ENCODE measurements at regions not wholly inside any gene's neighbourhood (a gene's known extent, or its start where the extent isn't known, plus 50 kb on each side); places are given as distances from the start of the nearest gene placed in this dataset.

DNA sequence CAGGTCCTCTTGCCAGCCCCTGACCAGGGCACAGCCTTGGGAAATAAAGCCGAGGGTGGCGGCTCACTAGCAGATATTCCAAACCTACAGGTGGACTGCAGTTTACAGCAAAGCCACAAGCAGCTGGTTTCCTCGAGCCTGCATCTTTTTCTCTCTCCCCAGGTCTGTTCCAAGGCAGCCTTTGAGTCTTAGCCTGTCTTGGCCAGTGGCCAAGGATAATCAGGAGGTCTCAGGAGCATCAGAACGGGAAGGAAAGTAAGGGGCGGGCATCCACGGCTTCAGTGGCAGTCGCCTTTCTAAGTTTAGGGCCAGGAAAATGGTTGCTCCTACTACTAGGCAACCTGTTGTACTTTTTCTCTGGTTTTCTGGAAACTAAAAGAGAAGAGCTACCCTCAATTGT lies 219.7 kb upstream of the ZMIZ1 start:
- TF ChIP-seq EZH2 (IDR thresholded peaks at IDR 0.05), result no peak
- TF ChIP-seq POLR2AphosphoS5 (IDR thresholded peaks at IDR 0.05; ENCODE audit: borderline replicate concordance, low read depth, low read length), result no peak

All from SK-N-MC (cell line).